KBM-7 (cell line): ENCODE measurements at regions not wholly inside any gene's neighbourhood (a gene's known extent, or its start where the extent isn't known, plus 50 kb on each side); places are given as distances from the start of the nearest gene placed in this dataset.
A peak's percentile ranks its signal among the peaks of the same experiment; 100 is the strongest.
"Not testable (repeated sequence)": the region's sequence is repeated elsewhere in the genome, so short reads cannot be mapped to it uniquely, and the experiment has no call there.

Experiments used
- DNase-seq: peaks from one replicate; pipeline ENCODE4 v3.0.0-alpha.2; 2015
- in situ Hi-C: fragments of 300-500 bp; cut with MboI; formaldehyde crosslinking; loops from 2 replicates; pipeline ENCODE4 v1.14.3; 2020; ENCODE audit warnings: low sequenced_read_pairs, low pct_unique_long_range_greater_than_20kb, mixed read lengths

- no peak for DNase-seq
- in situ Hi-C loops = no loop called here
Measured at GRCh38 chr6:56736804-56737203, 94.1 kb upstream of the DST start.

- in situ Hi-C loops = no loop called here
- peak; percentile 44 for DNase-seq
Measured at GRCh38 chr6:56734335-56734734, 91.6 kb upstream of the DST start.

- no peak for DNase-seq
Measured at GRCh38 chr6:56733211-56733697, 90.6 kb upstream of the DST start.

GRCh38 chr6:56732517-56732916 lies 89.8 kb upstream of the DST start:
- DNase-seq = no peak
- in situ Hi-C loops = no loop called here

More at GRCh38 chr6:56733211-56733697, 90.6 kb upstream of the DST start:
- in situ Hi-C loops = no loop called here

GRCh38 chr6:56730663-56731529 lies 88.2 kb upstream of the DST start:
- in situ Hi-C loops = no loop called here
- DNase-seq = no peak

- in situ Hi-C loops = no loop called here
Measured at GRCh38 chr6:56729719-56730118, 87.0 kb upstream of the DST start.

GRCh38 chr6:56729166-56729565 lies 86.5 kb upstream of the DST start:
- in situ Hi-C loops = not testable (repeated sequence)

More at GRCh38 chr6:56729719-56730118, 87.0 kb upstream of the DST start:
- DNase-seq = no peak

GRCh38 chr6:56727097-56727850 lies 84.6 kb upstream of the DST start:
- in situ Hi-C loops = no loop called here
- DNase-seq = no peak

More at GRCh38 chr6:56729166-56729565, 86.5 kb upstream of the DST start:
- DNase-seq = not testable (repeated sequence)

DNA sequence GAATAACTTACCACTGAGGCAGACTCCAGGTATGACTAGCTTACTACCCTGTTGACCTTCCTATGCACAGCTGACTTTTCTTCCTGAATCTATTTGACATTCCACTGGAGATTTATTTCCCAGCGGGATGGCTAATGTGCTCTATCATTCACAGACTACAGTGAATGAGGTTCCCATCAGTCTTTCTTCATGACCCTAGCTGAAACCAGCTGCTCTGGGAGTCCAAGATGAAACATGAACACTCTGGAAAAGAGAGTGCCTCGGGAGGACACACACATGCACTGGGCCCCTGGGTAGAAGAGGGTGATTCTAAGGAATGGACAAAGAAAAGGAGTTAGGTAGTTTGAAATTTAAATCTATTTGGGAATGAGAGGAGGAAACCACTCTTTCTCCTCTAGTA lies 82.6 kb upstream of the DST start:
- DNase-seq = no peak
- in situ Hi-C loops = no loop called here

DNA sequence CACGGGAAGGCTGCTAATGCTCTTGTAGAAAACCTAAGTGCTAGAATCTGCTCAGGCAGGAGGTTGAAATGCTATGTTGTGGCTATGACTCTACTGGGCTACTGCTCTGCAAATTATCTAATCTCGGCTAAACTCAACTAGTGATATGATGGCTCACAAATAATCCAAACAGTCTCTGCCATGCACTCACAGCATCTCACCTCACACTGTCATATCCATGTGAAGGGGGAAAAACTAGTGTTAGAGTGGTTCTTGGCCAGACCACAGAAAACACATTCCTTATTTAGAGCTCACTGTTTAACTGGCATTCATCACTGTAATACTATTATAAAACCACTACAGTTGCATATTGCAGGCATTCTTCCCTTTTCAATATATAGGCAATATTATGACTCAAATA lies 81.8 kb upstream of the DST start:
- DNase-seq = no peak

GRCh38 chr6:56720882-56721281 lies 78.2 kb upstream of the DST start:
- DNase-seq = no peak
- in situ Hi-C loops = no loop called here

More for the DNA sequence above, 81.8 kb upstream of the DST start:
- in situ Hi-C loops = no loop called here

GRCh38 chr6:56720202-56720601 lies 77.5 kb upstream of the DST start:
- in situ Hi-C loops, DNase-seq: not testable (repeated sequence)

- peak; percentile 82 for DNase-seq
- in situ Hi-C loops = not testable (repeated sequence)
Measured at GRCh38 chr6:56719315-56720058, 76.8 kb upstream of the DST start.

GRCh38 chr6:56718236-56718635 lies 75.5 kb upstream of the DST start:
- in situ Hi-C loops = no loop called here
- no peak for DNase-seq

GRCh38 chr6:56716229-56716628 lies 73.5 kb upstream of the DST start:
- in situ Hi-C loops = no loop called here
- no peak for DNase-seq

GRCh38 chr6:56715741-56716140 lies 73.1 kb upstream of the DST start:
- no peak for DNase-seq
- in situ Hi-C loops = no loop called here

DNA sequence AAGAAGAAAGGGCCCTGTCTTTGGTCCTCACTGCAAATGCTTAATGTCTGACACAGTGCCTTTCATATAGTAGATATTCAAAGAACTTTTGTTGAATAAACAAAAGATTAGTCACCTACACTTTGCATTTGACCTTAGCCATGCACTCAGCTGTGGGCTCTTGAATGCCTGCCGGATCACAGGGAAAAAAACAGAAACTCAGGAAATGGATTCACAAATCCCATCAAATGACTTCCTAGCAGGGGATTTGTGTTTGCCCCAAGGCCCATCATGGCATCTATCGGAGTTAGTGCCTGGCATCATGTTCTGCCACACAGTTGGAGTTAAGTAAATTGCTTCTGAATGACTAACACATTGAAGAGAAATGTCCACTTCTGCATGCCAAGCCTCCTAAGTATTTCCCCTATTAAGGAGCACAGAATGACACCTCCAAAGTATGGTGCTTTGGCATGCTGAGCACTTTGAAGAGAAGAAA lies 72.3 kb upstream of the DST start:
- no peak for DNase-seq
- in situ Hi-C loops = no loop called here

- no peak for DNase-seq
- in situ Hi-C loops = no loop called here
Measured at GRCh38 chr6:56714273-56714672, 71.6 kb upstream of the DST start.

GRCh38 chr6:56713254-56713672 lies 70.6 kb upstream of the DST start:
- no peak for DNase-seq
- in situ Hi-C loops = no loop called here
